ENCODE measurements at regions not wholly inside any gene's neighbourhood (a gene's known extent, or its start where the extent isn't known, plus 50 kb on each side); places are given as distances from the start of the nearest gene placed in this dataset.

GRCh38 chr9:11749396-11749795 is 943.8 kb upstream of the TYRP1 start:
- H3K27ac Mint-ChIP-seq, result no peak overlapping the region
- H3K27me3 Mint-ChIP-seq (ENCODE audit: low read depth), result no peaks in the 10 kb centered on the region
- DNase-seq (ENCODE audit: low spot score) (no peak), ATAC-seq (no peak)
- TF ChIP-seq SMAD4 (CRISPR knock-in tag; IDR thresholded peaks at IDR 0.05) (no peak), RORB (CRISPR knock-in tag; IDR thresholded peaks at IDR 0.05) (no peak), FOXK1 (CRISPR knock-in tag; IDR thresholded peaks at IDR 0.05) (no peak), MYBL2 (CRISPR knock-in tag; IDR thresholded peaks at IDR 0.05) (no peak), ZNF263 (CRISPR knock-in tag; IDR thresholded peaks at IDR 0.05; ENCODE audit: low read depth) (no peak), E2F5 (CRISPR knock-in tag; IDR thresholded peaks at IDR 0.05) (no peak), IRF1 (CRISPR knock-in tag; IDR thresholded peaks at IDR 0.05) (no peak), STAT6 (CRISPR knock-in tag; conservative IDR thresholded peaks at IDR 0.05; ENCODE audit: low read depth) (no peak), ZNF425 (CRISPR knock-in tag; conservative IDR thresholded peaks at IDR 0.05) (no peak), NFYB (CRISPR knock-in tag; conservative IDR thresholded peaks at IDR 0.05; ENCODE audit: low read depth) (no peak), FOXP4 (CRISPR knock-in tag; IDR thresholded peaks at IDR 0.05) (no peak), CDX4 (CRISPR knock-in tag; IDR thresholded peaks at IDR 0.05; ENCODE audit: borderline replicate concordance) (no peak), ZBTB43 (CRISPR knock-in tag; IDR thresholded peaks at IDR 0.05) (no peak)
- ChIA-PET POLR2A (no interaction called here), CTCF (no interaction called here)
- H3K4me1 Mint-ChIP-seq, result no peaks in the 10 kb centered on the region
- H3K9me3 Mint-ChIP-seq, result no peaks in the 10 kb centered on the region; the same call in 1 of the 2 replicates
- H3K36me3 Mint-ChIP-seq, result no peaks in the 10 kb centered on the region
- no peak overlapping the region for H3K4me3 Mint-ChIP-seq

GRCh38 chr9:11755951-11756350 is 937.2 kb upstream of the TYRP1 start:
- Mint-ChIP-seq H3K4me1 (no peaks in the 10 kb centered on the region), H3K4me3 (no peak overlapping the region), H3K27me3 (ENCODE audit: low read depth) (no peaks in the 10 kb centered on the region), H3K36me3 (no peaks in the 10 kb centered on the region), H3K9me3 (no peaks in the 10 kb centered on the region), H3K27ac (no peak overlapping the region)
- ATAC-seq (no peak), DNase-seq (ENCODE audit: low spot score) (no peak)
- ChIA-PET CTCF (no interaction called here), POLR2A (no interaction called here)
- TF ChIP-seq AR (CRISPR knock-in tag; IDR thresholded peaks at IDR 0.05), result no peak
- no peak for TF ChIP-seq CDX4 (CRISPR knock-in tag; IDR thresholded peaks at IDR 0.05; ENCODE audit: borderline replicate concordance)
- TF ChIP-seq ZNF425 (CRISPR knock-in tag; conservative IDR thresholded peaks at IDR 0.05), result no peak
- TF ChIP-seq FOXJ3 (CRISPR knock-in tag; IDR thresholded peaks at IDR 0.05; ENCODE audit: borderline replicate concordance), result no peak
- TF ChIP-seq NFATC4 (CRISPR knock-in tag; IDR thresholded peaks at IDR 0.05), result no peak
- no peak for TF ChIP-seq ZNF219 (CRISPR knock-in tag; IDR thresholded peaks at IDR 0.05; ENCODE audit: borderline replicate concordance)
- TF ChIP-seq CREB1 (CRISPR knock-in tag; IDR thresholded peaks at IDR 0.05), result no peak
